WTC11 (cell line): ENCODE measurements at regions not wholly inside any gene's neighbourhood (a gene's known extent, or its start where the extent isn't known, plus 50 kb on each side); places are given as distances from the start of the nearest gene placed in this dataset.

Source experiments
- ATF2 ChIP-seq: sonication (generic); formaldehyde crosslinking; IDR thresholded peaks from 2 replicates; pipeline ENCODE4 v1.8.1; 2022; ENCODE audit warnings: low read depth, missing genetic modification reagents, borderline replicate concordance
- ETV6 ChIP-seq: sonication (generic); formaldehyde crosslinking; IDR thresholded peaks from 2 replicates; pipeline ENCODE4 v1.8.1; 2022; ENCODE audit warnings: mild to moderate bottlenecking, missing genetic modification reagents
- GABPB1 ChIP-seq: sonication (generic); formaldehyde crosslinking; IDR thresholded peaks from 2 replicates; pipeline ENCODE4 v1.8.1; 2023; ENCODE audit warnings: mild to moderate bottlenecking, missing genetic modification reagents
- HMGA2 ChIP-seq: fragments of 250-450 bp; sonication (Bioruptor Pico); IDR thresholded peaks from 2 replicates; pipeline ENCODE4 v1.4.0; 2021; ENCODE audit warnings: mild to moderate bottlenecking, moderate library complexity
- JAZF1 ChIP-seq: fragments of 250-450 bp; sonication (Bioruptor Pico); IDR thresholded peaks from 2 replicates; pipeline ENCODE4 v1.9.0; 2021; ENCODE audit warnings: moderate library complexity, mild to moderate bottlenecking, inconsistent platforms
- JUN ChIP-seq: sonication (generic); formaldehyde crosslinking; IDR thresholded peaks from 2 replicates; pipeline ENCODE4 v1.8.0; 2023; ENCODE audit warnings: mild to moderate bottlenecking, missing genetic modification reagents
- NR2C2 ChIP-seq: sonication (generic); formaldehyde crosslinking; IDR thresholded peaks from 2 replicates; pipeline ENCODE4 v1.8.0; 2022; ENCODE audit warnings: mild to moderate bottlenecking, missing genetic modification reagents
- SMAD4 ChIP-seq: sonication (generic); formaldehyde crosslinking; IDR thresholded peaks from 2 replicates; pipeline ENCODE4 v1.8.0; 2022; ENCODE audit warnings: mild to moderate bottlenecking, missing genetic modification reagents
- TCF7 ChIP-seq: sonication (generic); formaldehyde crosslinking; IDR thresholded peaks from 2 replicates; pipeline ENCODE4 v1.8.0; 2022; ENCODE audit warnings: mild to moderate bottlenecking, low read depth, missing genetic modification reagents, moderate library complexity
- ZBTB21 ChIP-seq: sonication (generic); formaldehyde crosslinking; IDR thresholded peaks from 2 replicates; pipeline ENCODE4 v1.8.1; 2023; ENCODE audit warnings: mild to moderate bottlenecking, missing genetic modification reagents, borderline replicate concordance
- ZNF423 ChIP-seq: fragments of 250-450 bp; sonication (Bioruptor Pico); IDR thresholded peaks from 2 replicates; pipeline ENCODE4 v2.1.2; 2022; ENCODE audit warnings: mild to moderate bottlenecking, moderate library complexity
- TF ChIP-seq, protein P1 (sequence below): fragments of 200-600 bp; IDR thresholded peaks from 2 replicates; pipeline ENCODE4 v1.8.0; 2022; ENCODE audit warnings: antibody characterized with exemption
- TF ChIP-seq, protein P2 (sequence below): sonication (generic); formaldehyde crosslinking; IDR thresholded peaks from 2 replicates; pipeline ENCODE4 v1.8.0; 2022; ENCODE audit warnings: mild to moderate bottlenecking, missing genetic modification reagents

GRCh38 chr1:176330782-176331181, 123.7 kb upstream of the COP1 start:
- TF ChIP-seq, protein P1, sequence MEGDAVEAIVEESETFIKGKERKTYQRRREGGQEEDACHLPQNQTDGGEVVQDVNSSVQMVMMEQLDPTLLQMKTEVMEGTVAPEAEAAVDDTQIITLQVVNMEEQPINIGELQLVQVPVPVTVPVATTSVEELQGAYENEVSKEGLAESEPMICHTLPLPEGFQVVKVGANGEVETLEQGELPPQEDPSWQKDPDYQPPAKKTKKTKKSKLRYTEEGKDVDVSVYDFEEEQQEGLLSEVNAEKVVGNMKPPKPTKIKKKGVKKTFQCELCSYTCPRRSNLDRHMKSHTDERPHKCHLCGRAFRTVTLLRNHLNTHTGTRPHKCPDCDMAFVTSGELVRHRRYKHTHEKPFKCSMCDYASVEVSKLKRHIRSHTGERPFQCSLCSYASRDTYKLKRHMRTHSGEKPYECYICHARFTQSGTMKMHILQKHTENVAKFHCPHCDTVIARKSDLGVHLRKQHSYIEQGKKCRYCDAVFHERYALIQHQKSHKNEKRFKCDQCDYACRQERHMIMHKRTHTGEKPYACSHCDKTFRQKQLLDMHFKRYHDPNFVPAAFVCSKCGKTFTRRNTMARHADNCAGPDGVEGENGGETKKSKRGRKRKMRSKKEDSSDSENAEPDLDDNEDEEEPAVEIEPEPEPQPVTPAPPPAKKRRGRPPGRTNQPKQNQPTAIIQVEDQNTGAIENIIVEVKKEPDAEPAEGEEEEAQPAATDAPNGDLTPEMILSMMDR: no peak
- TF ChIP-seq ETV6 (CRISPR knock-in tag) (no peak), ATF2 (CRISPR knock-in tag) (no peak), HMGA2 (CRISPR knock-in tag) (no peak), ZNF423 (no peak), NR2C2 (CRISPR knock-in tag) (no peak), TCF7 (CRISPR knock-in tag) (no peak), GABPB1 (no peak), JUN (CRISPR knock-in tag) (no peak), ZBTB21 (CRISPR knock-in tag) (no peak), SMAD4 (no peak), JAZF1 (no peak)
- TF ChIP-seq, protein P2, sequence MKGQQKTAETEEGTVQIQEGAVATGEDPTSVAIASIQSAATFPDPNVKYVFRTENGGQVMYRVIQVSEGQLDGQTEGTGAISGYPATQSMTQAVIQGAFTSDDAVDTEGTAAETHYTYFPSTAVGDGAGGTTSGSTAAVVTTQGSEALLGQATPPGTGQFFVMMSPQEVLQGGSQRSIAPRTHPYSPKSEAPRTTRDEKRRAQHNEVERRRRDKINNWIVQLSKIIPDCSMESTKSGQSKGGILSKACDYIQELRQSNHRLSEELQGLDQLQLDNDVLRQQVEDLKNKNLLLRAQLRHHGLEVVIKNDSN: no peak
